Dedifferentiated amniotic fluid mesenchymal stem cell (primary cell): ENCODE measurements at regions not wholly inside any gene's neighbourhood (a gene's known extent, or its start where the extent isn't known, plus 50 kb on each side); places are given as distances from the start of the nearest gene placed in this dataset.
"Not testable (repeated sequence)": the region's sequence is repeated elsewhere in the genome, so short reads cannot be mapped to it uniquely, and the experiment has no call there.

ENCODE experiments used
- DNase-seq: peaks from one replicate; pipeline ENCODE4 v3.0.0-alpha.2; 2016; ENCODE audit errors: extremely low spot score

DNA sequence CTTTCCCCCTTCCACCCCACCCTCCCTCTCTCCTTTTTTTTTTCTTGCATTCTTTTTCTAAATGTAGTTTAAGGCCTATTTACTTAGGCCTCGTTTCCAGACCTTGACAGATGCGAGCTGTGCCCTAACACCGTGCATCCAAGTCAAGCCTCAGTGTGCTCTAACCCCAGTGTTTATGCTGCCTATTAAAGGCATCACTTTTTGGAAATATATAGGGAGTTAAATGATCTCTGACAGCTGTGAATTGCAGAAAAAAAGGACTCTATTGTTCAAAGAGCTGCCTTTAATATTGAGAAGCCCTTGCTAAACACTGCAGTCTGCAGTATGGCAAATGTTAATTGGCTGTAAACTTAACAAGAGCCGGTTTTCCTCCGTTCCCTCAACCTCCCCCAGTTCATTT is 270.4 kb upstream of the TUT7 start:
- no peak for DNase-seq

DNA sequence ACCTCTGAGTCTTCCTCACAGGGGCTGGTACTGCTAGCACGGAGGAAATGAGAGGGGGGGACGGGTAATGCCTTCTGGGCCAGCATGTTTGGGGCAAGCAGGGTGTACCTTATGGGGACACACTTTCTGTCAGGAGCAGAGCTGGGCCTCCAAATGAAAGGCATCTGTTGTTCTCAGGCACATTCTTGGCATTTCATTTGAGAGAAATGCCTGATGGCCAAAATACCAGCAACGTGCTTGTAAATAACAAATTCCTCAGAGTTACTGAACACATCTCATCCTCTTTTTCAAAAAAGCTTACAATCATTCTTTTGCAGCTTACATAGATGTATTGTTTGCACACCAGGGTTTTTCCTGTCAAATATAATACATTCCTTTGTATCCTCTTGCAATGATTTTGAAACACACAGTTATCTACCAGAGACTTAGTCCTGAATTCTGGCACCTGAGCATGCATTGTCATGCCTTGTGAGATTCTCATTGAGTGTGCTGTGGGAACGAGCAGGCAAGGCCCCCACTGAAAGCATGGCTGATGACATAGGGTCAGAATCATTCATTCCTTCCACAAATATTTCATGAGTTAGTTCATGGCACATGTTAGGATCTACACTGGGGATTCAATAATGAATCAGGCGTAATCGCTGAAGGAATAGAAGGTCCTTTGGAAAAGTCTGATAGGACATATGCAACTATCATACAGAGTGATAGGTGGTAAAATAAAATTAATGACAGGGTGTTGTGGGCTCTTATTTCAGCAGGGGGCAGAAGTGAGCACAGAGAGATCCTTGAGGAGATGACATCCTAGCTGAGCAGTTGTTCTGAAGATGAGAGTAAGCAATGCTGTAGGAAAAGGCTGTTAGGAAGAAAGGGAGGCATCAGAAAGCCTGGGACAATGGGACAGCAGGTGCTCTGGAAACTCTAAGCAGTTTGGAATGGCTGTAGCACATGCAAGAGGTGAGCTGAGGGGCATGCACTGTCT is 260.9 kb upstream of the TUT7 start:
- peak; percentile 74 for DNase-seq

DNA sequence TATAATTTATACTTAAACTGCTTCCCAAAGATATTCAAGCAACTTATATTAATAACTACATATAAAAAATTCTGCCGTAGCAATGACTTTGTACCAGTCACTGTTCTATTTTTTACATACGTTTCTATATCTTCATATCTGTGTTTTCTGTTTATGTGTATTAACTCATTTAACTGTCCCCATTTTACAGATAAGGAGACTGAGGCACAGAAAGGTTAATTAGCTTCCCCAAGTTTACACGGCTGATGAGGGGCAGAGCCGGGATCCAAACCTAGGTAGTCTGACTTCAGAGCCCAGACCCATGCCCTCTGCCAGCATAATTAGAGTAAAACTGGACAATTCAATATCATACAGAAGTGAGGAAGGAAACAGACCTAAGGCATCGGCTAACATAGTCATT is 259.7 kb upstream of the TUT7 start:
- DNase-seq = no peak

- not testable (repeated sequence) for DNase-seq
These were observed 257.3 kb upstream of the TUT7 start for GRCh38 chr9:86611534-86611933.

GRCh38 chr9:86605303-86605702 is 251.1 kb upstream of the TUT7 start:
- DNase-seq = no peak

DNA sequence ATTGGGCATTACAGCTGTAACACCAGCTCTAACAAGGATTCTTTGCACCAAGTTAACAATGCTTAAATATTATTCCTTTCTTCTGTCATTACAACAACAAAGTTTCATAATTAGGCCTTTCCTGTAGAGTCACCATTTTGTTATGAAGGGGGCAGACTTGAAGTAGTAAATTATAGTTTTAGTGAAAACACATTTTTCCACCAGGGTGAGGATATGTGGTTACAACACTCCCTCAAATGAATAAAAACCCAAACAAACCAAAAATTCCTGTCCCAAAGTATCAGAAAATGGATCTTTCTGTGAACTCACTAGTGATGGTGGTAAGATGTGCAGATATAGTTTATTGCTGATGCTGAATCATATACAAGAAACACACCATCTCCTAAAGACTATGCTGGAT is 250.5 kb upstream of the TUT7 start:
- DNase-seq = no peak

GRCh38 chr9:86602715-86603114 is 248.5 kb upstream of the TUT7 start:
- no peak for DNase-seq

- DNase-seq = no peak
These were observed 247.5 kb upstream of the TUT7 start for GRCh38 chr9:86601697-86602096.

- DNase-seq = no peak
These were observed 246.8 kb upstream of the TUT7 start for GRCh38 chr9:86600977-86601376.

DNA sequence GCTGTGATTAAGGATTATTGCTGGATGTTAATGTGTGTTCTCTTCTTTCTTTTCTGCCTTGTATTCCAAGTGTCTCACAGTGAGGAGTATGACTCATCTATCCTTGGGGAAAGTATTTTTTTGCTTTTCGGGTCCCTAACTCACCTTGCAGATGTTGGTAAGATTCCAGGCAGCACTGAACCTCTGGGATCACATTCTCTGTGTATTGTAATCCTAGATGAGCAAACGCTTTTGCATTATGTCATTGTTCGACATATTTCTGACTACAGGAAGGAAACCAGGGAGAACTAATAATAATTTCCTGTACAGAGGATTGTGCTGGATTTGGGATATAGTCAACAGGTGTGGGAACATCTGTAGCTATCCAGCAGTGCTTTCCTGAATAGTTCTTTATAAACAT is 246.1 kb upstream of the TUT7 start:
- DNase-seq = peak; percentile 19

DNA sequence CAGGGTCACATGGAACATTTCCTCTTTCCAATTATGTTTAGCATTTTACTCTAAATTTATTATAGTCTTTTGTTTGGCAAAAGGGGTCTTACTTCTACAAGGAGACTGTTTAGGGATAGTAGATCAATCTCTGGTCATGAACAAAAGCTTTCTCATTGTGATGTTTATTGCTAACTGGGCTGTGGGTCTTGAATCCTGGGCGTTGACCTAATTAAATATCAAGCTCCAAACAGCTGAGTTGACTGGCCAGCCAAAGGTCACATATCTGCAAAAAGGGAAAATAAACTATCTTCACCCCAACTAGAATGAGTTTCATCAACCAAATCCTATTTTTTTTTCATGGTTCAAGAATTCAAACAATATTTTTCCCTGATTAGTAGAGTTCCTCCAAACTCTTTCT is 245.4 kb upstream of the TUT7 start:
- DNase-seq = no peak

DNA sequence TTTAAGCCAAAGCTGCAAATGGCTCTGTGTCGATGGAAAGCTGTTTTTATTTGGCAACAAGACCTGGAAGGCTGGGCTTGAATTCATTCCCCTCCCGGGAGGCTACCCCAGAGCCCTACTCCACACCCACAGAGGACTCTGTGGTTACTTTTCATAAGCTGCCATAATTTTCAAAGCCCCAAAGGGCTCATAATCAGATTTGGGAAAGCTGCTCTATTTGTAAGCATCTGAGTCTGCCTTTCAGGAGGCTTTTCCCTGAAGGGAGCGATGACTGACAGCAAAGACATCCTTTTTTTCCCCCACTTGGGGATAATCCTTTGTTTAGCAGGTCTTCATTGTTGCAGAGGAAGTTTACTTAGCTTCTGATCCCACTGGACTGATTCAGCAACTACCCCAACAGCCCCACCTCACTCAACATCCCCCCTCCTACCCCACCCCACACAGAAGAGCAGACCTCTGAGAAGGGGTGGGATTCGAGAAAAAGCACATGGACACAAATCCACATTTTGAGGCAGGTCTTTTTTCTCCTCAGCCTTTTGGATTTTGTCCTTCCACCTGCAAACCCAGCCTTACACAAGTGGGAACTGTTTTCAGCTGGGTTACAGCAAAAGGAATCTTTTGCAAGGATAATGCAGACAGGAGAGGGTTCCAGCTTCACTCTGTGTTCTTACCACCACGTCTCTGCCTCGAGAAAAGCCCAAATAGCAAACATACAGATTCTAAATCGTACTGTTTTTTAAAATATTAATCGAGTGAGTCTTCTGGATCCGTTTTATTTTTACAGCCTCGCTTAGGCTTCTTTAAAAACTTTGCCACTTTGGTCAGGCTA is 244.4 kb upstream of the TUT7 start:
- peak; percentile 47 for DNase-seq

DNA sequence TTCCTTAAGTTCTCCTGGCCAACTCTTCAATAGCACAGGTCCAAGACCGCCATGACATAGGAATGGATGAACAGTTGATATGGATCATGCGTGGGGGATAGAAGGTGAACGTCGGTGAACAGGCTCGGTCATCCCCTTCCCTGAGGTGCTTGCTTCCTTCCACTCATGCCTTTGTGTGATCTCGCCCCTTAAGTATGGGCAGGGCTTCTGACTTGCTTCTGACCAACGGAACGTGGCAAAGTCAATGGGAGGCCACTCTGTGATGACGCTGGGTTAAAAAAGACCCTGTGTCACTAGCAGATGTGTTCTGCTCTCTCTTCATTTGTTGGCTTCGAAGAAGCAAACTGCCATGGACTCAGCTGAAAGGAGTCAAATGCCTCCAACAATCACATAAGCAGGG is 240.5 kb upstream of the TUT7 start:
- no peak for DNase-seq

DNA sequence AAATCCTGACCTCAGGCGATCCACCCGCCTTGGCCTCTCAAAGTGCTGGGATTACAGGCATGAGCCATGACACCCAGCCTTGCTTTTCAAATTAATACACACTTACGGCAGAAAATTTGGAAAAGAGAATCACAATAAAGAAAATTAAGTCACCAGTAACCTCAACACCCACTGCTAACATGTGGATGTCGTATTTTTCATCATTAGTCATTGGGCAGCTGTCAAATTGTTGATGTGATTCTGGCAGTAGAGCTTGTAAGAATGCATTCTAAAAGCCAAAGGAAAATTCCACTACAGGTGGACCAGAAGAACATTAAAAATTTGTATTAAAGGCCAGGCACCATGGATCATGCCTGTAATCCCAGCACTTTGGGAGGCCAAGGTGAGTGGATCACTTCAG is 237.3 kb upstream of the TUT7 start:
- no peak for DNase-seq

DNA sequence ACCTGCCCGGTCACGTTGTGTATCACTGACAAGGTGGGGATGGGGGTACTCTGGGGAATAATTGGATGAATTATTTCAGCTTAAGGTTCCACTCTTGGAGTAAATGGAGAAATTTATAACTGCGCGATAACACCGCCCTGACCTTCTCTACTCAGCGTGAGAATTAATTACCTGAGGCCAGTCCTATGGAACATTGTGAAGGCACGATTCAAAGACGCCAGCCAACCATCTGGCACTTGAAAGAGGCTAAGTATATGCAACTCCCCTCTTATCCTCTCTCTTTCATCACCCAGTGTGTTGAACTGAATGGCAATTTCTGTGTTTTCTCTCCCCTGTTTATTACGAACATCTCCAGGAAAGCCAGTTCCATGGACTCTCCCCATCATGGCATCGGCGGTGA is 235.5 kb upstream of the TUT7 start:
- DNase-seq = no peak

GRCh38 chr9:86589273-86589672 is 235.1 kb upstream of the TUT7 start:
- DNase-seq = no peak

DNA sequence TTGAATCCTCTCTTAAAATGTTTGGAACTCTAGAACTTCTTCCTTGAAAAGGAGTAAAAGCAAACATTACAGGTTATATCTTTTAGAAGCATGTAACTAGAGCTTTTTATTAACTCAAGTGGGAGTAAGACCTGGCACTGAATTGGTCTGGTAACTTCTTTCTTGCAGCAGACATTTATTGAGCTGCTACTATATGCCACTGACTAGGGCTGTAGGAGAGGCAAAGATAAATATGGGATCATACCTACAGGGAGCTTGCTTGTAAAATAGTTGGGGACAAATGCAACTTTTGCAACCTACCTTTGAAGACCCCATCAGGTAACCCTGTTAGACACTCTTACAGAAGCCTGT is 231.9 kb upstream of the TUT7 start:
- DNase-seq = no peak

- DNase-seq = no peak
These were observed 231.4 kb upstream of the TUT7 start for GRCh38 chr9:86585422-86586143.

GRCh38 chr9:86580688-86581087 is 226.5 kb upstream of the TUT7 start:
- DNase-seq = no peak

GRCh38 chr9:86578722-86579121 is 224.5 kb upstream of the TUT7 start:
- DNase-seq = no peak

DNA sequence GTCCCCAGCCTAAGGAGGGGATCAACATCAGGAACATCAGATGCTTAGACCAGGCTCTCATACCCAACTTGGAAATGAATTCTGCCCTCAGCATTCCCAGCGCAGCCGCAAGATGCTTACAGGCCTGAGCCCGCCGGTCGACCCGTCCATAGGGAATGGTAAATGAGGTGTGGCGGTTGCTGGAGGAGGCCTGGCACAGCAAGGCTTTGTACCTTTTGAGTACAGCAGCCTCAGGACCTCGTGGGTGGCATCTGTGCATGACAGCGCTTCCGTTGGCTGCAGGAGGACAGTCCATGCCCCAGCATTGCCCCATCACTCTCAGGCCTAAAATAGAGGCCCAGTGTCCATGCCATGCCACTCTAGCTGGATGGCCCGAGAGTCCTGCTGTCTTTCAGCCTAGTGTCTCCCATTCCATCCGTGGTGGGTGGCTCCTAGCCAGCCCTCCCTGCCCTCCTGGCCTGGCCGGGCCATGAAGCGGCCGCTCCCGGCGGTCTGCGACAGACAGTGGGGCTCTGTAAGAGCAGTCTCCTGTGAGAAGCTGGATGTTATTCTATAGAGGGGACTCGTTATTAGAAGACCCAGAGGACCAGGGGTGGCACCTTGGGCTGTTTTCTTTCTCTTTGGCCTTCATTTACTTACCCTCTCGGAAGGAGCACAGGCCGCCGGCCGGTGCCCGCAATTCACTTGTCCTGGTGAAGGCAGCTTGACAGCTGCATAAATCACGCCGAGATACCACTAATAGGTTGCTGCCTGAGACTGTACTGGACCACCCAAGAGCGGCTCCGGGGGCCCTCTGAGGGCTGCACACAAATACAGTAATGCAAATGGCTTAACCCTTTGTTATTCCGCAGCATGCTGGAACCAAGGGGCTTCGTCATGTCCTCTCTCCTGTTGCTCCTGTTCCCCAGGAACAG is 223.5 kb upstream of the TUT7 start:
- no peak for DNase-seq
